ENCODE measurements at regions not wholly inside any gene's neighbourhood (a gene's known extent, or its start where the extent isn't known, plus 50 kb on each side); places are given as distances from the start of the nearest gene placed in this dataset.

- no peak for TF ChIP-seq EZH2phosphoT487 (IDR thresholded peaks at IDR 0.05; ENCODE audit: low read depth, severe bottlenecking, unreplicated experiment)
- no peak for TF ChIP-seq CTCF (IDR thresholded peaks at IDR 0.05; ENCODE audit: poor library complexity)
These were observed 133.8 kb downstream of the FAM181B start for GRCh38 chr11:82599836-82600235.
